GM21619 (cell line): ENCODE measurements at regions not wholly inside any gene's neighbourhood (a gene's known extent, or its start where the extent isn't known, plus 50 kb on each side); places are given as distances from the start of the nearest gene placed in this dataset.

ENCODE experiments used
- ATAC-seq: cut with Tn5 transposase; IDR thresholded peaks from one replicate; pipeline ENCODE4 v1.9.1; 2021; ENCODE audit not compliant: unreplicated experiment

DNA sequence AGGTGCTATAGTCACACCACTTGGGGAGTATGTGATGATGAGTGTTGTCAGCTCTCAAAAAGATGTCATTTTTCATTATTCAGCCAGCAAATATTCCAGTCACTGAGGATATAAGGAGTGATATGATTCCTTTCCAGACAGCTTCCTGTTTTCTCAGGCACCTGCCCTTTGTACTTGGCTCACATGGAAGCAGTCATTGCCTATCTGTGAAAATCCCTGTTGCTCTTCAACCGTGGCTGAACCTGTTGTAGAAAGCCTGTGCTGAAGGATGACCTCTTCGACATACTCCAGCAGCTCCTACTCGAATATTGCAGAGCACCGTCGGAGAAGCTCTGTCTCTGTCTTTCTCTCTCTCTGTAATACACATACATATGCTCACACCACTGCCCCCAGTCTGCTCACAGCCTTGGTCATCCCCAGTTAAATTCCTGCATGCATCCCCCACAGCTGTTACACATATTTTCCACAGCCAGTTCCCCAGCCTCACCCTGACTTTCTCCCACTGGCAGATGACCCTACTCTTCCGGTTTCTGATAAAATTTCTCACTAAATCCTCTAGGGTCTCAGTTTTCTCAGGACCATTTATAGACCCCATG, 204.2 kb upstream of the ARGLU1 start:
- no peak for ATAC-seq

DNA sequence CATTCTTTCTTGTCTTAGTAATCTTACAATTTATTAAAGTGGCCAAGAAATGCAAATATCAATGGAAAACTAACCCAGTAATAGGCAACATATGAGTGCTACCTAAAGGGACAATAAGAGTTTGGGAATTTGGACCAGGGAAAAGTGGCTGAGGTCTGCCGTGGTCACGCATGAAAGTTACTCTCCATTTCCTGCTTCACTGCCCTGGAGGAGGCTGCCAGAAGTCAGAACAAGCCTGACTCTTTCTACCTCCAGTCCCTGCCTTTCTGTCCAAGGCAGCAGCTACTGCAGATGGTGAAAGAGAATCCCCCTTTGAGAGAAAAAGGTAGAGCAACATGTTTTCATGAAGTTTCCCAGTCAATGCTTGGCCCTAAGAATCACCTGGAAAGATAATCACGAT, 201.1 kb upstream of the ARGLU1 start:
- ATAC-seq: no peak

DNA sequence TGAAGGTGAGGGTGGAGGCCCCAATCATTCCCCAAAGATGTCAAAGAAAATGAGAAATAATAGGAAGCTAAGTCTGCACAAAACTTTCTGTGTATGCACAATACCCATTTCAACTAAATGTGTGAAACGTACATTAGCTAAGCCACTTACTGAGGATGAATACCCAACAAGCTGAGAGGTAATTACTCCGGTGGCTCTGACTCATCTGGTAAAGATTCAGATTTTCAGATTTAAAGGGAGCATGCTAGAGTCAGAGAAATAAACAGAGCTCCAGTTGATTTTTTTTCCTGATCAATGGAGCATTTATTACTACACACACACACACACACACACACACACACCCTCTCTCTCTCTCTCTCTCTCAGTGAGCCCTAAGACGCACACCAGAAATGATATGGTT, 194.8 kb upstream of the ARGLU1 start:
- ATAC-seq: no peak

DNA sequence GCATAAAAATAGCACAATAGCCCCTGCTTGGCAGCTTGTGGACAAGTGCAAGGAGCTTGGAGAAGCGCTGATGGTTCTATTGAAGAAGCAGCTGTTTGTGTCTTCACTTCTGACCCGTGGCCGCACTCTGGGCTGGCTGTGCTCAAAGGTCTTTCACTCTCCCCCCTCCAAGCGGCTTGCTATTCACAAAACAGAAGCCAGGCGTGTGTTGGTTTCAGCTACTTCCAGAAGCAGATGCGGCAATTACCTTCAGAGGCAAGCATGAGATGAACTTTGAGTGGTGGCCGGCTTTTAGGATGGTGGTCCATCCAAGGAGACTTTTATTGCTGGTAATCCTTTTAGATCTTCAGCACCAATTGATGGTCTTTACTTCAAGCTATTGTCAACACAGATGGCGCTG, 188.5 kb upstream of the ARGLU1 start:
- no peak for ATAC-seq

DNA sequence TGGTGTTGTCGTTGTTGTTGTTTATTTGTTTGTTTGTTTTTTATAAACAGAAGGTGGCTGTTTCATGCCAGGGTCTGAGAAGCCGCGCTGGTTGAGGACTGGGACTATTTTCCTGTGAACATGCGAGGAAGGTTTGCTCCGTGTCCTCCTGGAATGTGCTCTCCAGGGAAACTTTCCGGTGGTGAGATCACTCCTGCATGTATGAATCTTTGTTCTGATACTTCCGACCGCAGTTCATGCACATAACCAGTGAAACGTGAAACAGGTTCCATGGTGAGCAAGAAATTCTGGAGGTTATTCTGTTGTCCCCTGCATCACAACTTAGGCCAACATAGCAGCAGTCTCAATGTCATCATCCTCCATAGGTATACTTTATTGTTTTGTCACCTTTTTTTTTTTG, 187.6 kb upstream of the ARGLU1 start:
- no peak for ATAC-seq

- no peak for ATAC-seq
Measured at GRCh38 chr13:106753251-106753650, 185.3 kb upstream of the ARGLU1 start.

- ATAC-seq: no peak
Measured at GRCh38 chr13:106752584-106753170, 184.7 kb upstream of the ARGLU1 start.

GRCh38 chr13:106748785-106749184, 180.8 kb upstream of the ARGLU1 start:
- ATAC-seq: no peak

GRCh38 chr13:106744516-106744915, 176.6 kb upstream of the ARGLU1 start:
- ATAC-seq: no peak

DNA sequence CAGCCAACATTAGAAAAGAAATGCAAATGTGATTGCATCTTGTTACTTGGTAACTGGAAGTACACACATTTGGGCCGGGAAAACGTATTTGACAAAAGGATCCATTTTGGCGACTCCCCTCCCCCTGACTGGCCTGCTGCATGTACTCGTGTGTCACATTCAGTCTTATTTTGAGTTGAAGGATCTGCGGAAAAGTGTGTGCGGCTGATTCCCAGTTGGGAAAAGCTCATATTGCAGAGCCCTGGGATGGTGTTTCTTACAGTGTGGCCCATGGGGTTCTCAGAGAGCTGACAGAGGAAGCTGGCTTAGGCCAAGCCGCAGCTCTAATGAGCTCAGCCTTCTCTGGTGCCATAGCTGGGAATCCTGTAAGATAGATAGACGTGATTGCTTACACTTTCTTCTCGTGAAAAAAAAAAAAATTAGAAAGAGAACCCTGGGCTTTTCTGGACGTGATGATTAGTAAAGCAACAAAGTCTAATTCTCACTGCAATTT, 170.3 kb upstream of the ARGLU1 start:
- no peak for ATAC-seq

- ATAC-seq: no peak
Measured at GRCh38 chr13:106736941-106737340, 169.0 kb upstream of the ARGLU1 start.

GRCh38 chr13:106734198-106734597, 166.3 kb upstream of the ARGLU1 start:
- ATAC-seq: no peak

DNA sequence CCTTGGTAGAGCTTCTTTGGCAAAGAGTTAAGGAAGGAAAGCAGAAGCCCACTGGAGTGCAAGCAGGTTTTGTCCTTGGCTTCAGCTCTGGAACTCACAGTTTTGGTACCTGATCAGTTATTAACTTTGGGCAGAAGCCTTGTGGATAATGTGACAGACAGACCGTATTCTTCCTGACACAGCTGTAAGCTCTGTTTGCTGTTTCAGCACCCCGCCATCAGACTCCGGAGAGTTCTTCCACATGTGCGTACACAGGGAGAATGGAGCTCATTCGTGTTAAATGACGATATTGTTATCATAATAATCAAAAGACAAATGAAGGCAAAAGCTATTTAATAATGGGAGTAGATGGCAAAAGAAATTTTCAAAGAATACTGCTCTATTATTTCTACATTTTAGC, 155.1 kb upstream of the ARGLU1 start:
- no peak for ATAC-seq

DNA sequence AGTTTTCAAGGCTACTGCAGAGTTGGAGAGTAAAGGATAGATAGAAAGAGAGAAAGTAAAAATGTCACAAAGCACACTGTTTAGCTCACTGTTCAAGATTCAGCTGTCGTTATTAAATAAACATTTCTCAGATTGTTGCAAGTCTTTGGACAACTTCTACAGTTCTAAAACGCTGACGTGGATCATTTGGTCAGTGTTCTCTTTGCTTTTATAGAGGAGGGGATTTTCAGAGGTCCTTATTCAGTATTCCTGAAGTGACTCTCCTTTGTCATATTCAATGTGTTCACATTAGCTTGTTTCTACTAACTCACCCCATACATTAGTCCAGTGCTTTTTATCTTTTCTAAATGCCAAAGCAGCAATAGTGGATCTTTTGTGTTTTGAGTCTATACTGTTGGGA, 154.7 kb upstream of the ARGLU1 start:
- no peak for ATAC-seq

DNA sequence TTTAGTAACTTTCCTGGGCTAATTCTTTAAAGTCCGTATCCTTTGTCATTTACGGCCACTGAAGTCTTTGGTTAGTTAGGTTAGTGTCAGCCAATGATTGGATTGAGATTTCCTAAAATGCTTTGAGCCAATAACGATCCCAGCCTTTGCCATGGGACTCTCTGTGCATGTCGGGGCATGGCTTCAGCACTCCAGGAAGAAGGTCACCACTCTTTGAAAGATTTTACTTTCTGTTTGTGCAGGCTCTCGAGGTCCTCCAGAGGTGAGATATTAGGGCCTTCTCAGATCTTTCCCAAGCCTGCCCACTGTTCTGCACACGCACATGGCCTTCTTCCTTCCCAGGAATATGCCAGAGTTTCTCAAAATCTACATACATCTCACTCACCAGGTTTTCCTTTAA, 153.7 kb upstream of the ARGLU1 start:
- no peak for ATAC-seq

- no peak for ATAC-seq
Measured at GRCh38 chr13:106714271-106714982, 146.5 kb upstream of the ARGLU1 start.

DNA sequence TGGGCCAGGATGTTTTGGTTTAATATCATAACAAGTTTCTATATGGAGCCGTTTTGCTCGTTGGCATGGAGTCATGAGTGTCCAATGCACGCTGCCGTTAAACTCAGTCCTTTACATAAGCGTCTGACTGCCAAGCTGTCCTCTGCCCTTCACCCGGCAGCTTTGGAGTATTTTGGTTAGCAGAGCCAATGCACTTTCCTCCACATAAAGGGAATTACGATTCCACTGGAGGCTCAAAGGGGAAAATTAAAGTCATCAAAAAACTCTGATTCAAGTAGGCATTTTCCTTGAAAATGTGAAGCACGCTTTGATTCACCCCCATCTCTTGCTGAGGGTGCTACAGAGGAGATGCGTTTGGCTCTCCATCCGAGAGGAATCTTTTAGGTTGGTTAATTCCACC, 144.4 kb upstream of the ARGLU1 start:
- ATAC-seq: no peak

- no peak for ATAC-seq
Measured at GRCh38 chr13:106710266-106710665, 142.3 kb upstream of the ARGLU1 start.

- no peak for ATAC-seq
Measured at GRCh38 chr13:106709522-106709921, 141.6 kb upstream of the ARGLU1 start.

DNA sequence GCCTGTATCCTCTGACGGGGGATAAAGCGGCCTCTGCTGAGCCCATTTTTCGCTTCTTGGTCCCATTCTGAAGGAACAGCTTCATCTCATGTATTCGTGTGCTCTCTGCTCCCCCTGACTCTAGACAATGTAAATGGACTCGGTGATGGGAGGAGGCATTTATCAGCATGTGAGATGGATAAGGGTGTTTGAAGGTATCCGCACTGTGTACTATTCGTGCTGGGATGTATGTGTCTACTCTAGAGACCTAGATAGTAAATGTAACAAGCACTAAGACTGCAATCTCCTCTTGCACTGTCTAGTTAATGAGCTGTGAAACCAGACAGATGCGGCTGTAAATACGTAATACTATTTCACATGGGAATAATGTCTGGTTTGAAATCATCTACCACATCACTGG, 134.6 kb upstream of the ARGLU1 start:
- ATAC-seq: no peak

DNA sequence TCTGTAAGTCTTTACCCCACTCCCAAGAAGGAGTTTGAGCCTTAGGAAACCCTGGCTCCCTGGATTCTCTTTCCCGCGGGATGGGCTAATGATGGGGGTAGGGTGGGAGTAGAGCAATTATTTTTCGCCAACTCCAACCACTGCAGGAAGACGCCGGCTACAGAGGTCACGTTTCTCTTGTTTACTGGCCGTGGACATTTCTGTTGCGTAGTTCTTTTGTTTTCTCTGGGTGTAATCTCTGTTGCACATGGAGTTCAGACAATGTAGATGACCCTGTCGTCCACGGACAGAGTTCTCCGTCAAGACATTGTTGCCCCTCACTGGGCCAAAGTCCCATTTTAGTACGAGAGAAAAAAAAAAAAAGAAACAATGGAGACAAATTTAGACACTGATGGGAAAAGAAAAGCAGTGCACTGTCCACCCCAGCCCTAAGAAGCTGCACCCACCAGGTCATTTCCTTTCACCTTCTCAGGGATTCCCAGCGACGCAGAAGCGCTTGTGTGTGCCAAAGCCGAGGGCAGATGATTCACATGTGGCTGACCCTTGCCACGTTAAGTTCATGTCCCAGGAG, 133.9 kb upstream of the ARGLU1 start:
- no peak for ATAC-seq

GRCh38 chr13:106700439-106700838, 132.5 kb upstream of the ARGLU1 start:
- ATAC-seq: no peak
